H9 (cell line): ENCODE measurements at regions not wholly inside any gene's neighbourhood (a gene's known extent, or its start where the extent isn't known, plus 50 kb on each side); places are given as distances from the start of the nearest gene placed in this dataset.

Experiments used
- DNase-seq: peaks from one replicate; pipeline ENCODE4 v3.0.0-alpha.2; 2017
- H2AFZ ChIP-seq: one replicate; pipeline ENCODE4 v1.6.1; 2013; ENCODE audit warnings: mild to moderate bottlenecking, low read length, control low read depth, moderate library complexity
- H2AK5ac ChIP-seq: 2 replicates; pipeline ENCODE4 v1.6.1; 2013; ENCODE audit warnings: low read length, control low read depth, mixed read lengths; ENCODE audit not compliant: insufficient read length
- H2BK120ac ChIP-seq: one replicate; pipeline ENCODE4 v1.6.1; 2013; ENCODE audit warnings: low read depth, mild to moderate bottlenecking, low read length, control low read depth, inconsistent platforms; ENCODE audit not compliant: poor library complexity, severe bottlenecking
- H2BK12ac ChIP-seq: 2 replicates; pipeline ENCODE4 v1.6.1; 2013; ENCODE audit warnings: low read length, control low read depth, mixed read lengths, low read depth; ENCODE audit not compliant: insufficient read length
- H2BK15ac ChIP-seq: 2 replicates; pipeline ENCODE4 v1.6.1; 2013; ENCODE audit warnings: low read depth, low read length, control low read depth
- H2BK20ac ChIP-seq: one replicate; pipeline ENCODE4 v1.6.1; 2013; ENCODE audit warnings: low read depth, mild to moderate bottlenecking, low read length, control low read depth, inconsistent platforms; ENCODE audit not compliant: poor library complexity, severe bottlenecking
- H2BK5ac ChIP-seq: 2 replicates; pipeline ENCODE4 v1.6.1; 2013; ENCODE audit warnings: low read length, control low read depth, mixed read lengths; ENCODE audit not compliant: insufficient read length
- H3K14ac ChIP-seq: 2 replicates; pipeline ENCODE4 v1.6.1; 2013; ENCODE audit warnings: low read length, control low read depth; ENCODE audit not compliant: insufficient read depth
- H3K18ac ChIP-seq: 2 replicates; pipeline ENCODE4 v1.6.1; 2013; ENCODE audit warnings: low read depth, mild to moderate bottlenecking, mixed read lengths, low read length, control low read depth; ENCODE audit not compliant: insufficient read length
- H3K23ac ChIP-seq: 2 replicates; pipeline ENCODE4 v1.6.1; 2013; ENCODE audit warnings: low read length, control low read depth, mixed read lengths, low read depth; ENCODE audit not compliant: insufficient read length
- H3K23me2 ChIP-seq: 2 replicates; pipeline ENCODE4 v1.6.1; 2013; ENCODE audit warnings: low read depth, mild to moderate bottlenecking, mixed read lengths, low read length, control low read depth; ENCODE audit not compliant: insufficient read length, poor library complexity, severe bottlenecking
- H3K27ac ChIP-seq: 2 replicates; pipeline ENCODE4 v1.5.1; 2013; ENCODE audit warnings: low read length, control low read depth, mixed read lengths, low read depth; ENCODE audit not compliant: insufficient read length
- H3K27me3 ChIP-seq: 2 replicates; pipeline ENCODE4 v1.6.1; 2013; ENCODE audit warnings: low read length, control low read depth, inconsistent platforms; ENCODE audit not compliant: insufficient read depth
- H3K4ac ChIP-seq: 2 replicates; pipeline ENCODE4 v1.6.1; 2013; ENCODE audit warnings: low read depth, mild to moderate bottlenecking, control low read depth, inconsistent platforms, low read length, moderate library complexity
- H3K4me1 ChIP-seq: 2 replicates; pipeline ENCODE4 v1.6.1; 2013; ENCODE audit warnings: low read length, control low read depth, inconsistent platforms; ENCODE audit not compliant: insufficient read depth
- H3K4me2 ChIP-seq: 2 replicates; pipeline ENCODE4 v1.6.1; 2013; ENCODE audit warnings: low read length, control low read depth, mixed read lengths; ENCODE audit not compliant: insufficient read length, insufficient read depth
- H3K56ac ChIP-seq: 2 replicates; pipeline ENCODE4 v1.6.1; 2013; ENCODE audit warnings: low read depth, mild to moderate bottlenecking, mixed read lengths, low read length, control low read depth; ENCODE audit not compliant: insufficient read length
- H3K79me1 ChIP-seq: 2 replicates; pipeline ENCODE4 v1.6.1; 2013; ENCODE audit warnings: low read depth, mild to moderate bottlenecking, moderate library complexity, low read length, control low read depth, inconsistent platforms; ENCODE audit not compliant: insufficient read depth, poor library complexity, severe bottlenecking
- H3K79me2 ChIP-seq: 2 replicates; pipeline ENCODE4 v1.6.1; 2013; ENCODE audit warnings: low read length, control low read depth, inconsistent platforms; ENCODE audit not compliant: insufficient read depth
- H3K9ac ChIP-seq: 2 replicates; pipeline ENCODE4 v1.6.1; 2013; ENCODE audit warnings: low read length, control low read depth, mixed read lengths; ENCODE audit not compliant: insufficient read length; ENCODE audit errors: extremely low read depth
- H3K9me3 ChIP-seq: one replicate; pipeline ENCODE4 v1.6.1; 2013; ENCODE audit warnings: low read depth, low read length, inconsistent platforms; ENCODE audit not compliant: control insufficient read depth
- H3T11ph ChIP-seq: one replicate; pipeline ENCODE4 v1.6.1; 2013; ENCODE audit warnings: mild to moderate bottlenecking, low read length, control low read depth, inconsistent platforms
- H4K20me1 ChIP-seq: one replicate; pipeline ENCODE4 v1.6.1; 2013; ENCODE audit not compliant: control insufficient read depth, insufficient read length, insufficient read depth
- H4K5ac ChIP-seq: 2 replicates; pipeline ENCODE4 v1.6.1; 2013; ENCODE audit warnings: low read depth, mild to moderate bottlenecking, mixed read lengths, low read length, control low read depth; ENCODE audit not compliant: insufficient read length
- H4K8ac ChIP-seq: replicated peaks from 2 replicates; pipeline ENCODE4 v1.6.1; 2013; ENCODE audit warnings: low read length, control low read depth, mixed read lengths, low read depth; ENCODE audit not compliant: insufficient read length
- H4K91ac ChIP-seq: 2 replicates; pipeline ENCODE4 v1.6.1; 2013; ENCODE audit warnings: low read depth, mild to moderate bottlenecking, moderate library complexity, mixed read lengths, low read length, control low read depth; ENCODE audit not compliant: insufficient read length
- H3K27ac Mint-ChIP-seq, 3 experiments: 2 replicates in 2 of 3; 3 replicates in 1 of 3; pipeline ENCODE4 v1.8.0; 2020 to 2021; ENCODE audit warnings: mixed read lengths in 3 of 3, mild to moderate bottlenecking in 1 of 3, moderate library complexity in 1 of 3
- H3K27me3 Mint-ChIP-seq: 2 replicates; pipeline ENCODE4 v1.8.0; 2021; ENCODE audit warnings: low read depth, mild to moderate bottlenecking, moderate library complexity, mixed read lengths
- H3K36me3 Mint-ChIP-seq, 3 experiments: 2 replicates in 2 of 3; 3 replicates in 1 of 3; pipeline ENCODE4 v1.8.0; 2020 to 2021; ENCODE audit warnings: low read depth in 3 of 3, mixed read lengths in 3 of 3; ENCODE audit not compliant: insufficient read depth in 1 of 3
- H3K4me1 Mint-ChIP-seq, 2 experiments: 2 replicates each; pipeline ENCODE4 v1.8.0; 2020; ENCODE audit warnings: mixed read lengths in 2 of 2
- H3K4me3 Mint-ChIP-seq, 2 experiments: 2 replicates in 1 of 2; 3 replicates in 1 of 2; pipeline ENCODE4 v1.8.0; 2020 to 2021; ENCODE audit warnings: mild to moderate bottlenecking in 2 of 2, mixed read lengths in 2 of 2, moderate library complexity in 1 of 2
- H3K9me3 Mint-ChIP-seq, 2 experiments: 2 replicates in 1 of 2; 3 replicates in 1 of 2; pipeline ENCODE4 v1.8.0; 2020; ENCODE audit warnings: mild to moderate bottlenecking in 2 of 2, mixed read lengths in 2 of 2, moderate library complexity in 1 of 2
- WGBS: extraction: QIAGEN DNeasy Blood & Tissue Kit; methylation state at CpG from one replicate; pipeline ENCODE4 v1.1.7; 2013; ENCODE audit warnings: missing lambda C conversion rate, low lambda C conversion rate, mixed read lengths; ENCODE audit not compliant: insufficient read length; ENCODE audit errors: extremely low coverage; 5-methylcytosine and 5-hydroxymethylcytosine counted together
- TF ChIP-seq, protein P1 (sequence below): fragments of 200-600 bp; sonication (generic); conservative IDR thresholded peaks from 3 replicates; pipeline ENCODE4 v1.8.0; 2021; ENCODE audit warnings: antibody characterized with exemption, mild to moderate bottlenecking

DNA sequence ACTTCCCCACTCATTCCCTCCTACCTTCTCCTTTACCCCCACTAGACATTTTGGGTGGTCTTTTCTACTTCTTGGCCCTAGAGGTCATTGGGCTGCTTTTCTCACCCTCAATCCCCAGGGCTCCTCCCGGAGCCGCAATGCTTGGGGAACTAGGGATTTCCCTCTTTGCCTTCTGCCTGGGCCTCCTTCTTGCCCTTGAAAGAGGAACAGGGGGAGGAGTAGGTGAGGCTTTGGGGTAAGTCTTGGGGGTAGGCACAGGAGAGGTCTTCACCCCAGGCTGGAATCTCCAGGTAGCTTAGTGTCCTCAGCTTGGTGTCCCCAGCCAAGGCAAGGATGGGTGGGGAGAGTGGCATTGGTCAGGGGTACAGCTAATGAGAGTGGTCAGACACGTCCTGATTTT lies 56.2 kb upstream of the EPS8L3 start:
- no peaks in the 10 kb centered on the region for H3K23me2 ChIP-seq
- no peak overlapping the region for H2AFZ ChIP-seq
- H3K4me2 ChIP-seq: no peak overlapping the region
- no peak overlapping the region for H4K5ac ChIP-seq
- no peaks in the 10 kb centered on the region for H4K20me1 ChIP-seq
- H3K9ac ChIP-seq: no peak overlapping the region
- no peaks in the 10 kb centered on the region for H3K9me3 ChIP-seq
- no peaks in the 10 kb centered on the region for H3K4me1 ChIP-seq
- H3K14ac ChIP-seq: no peak overlapping the region
- H3K18ac ChIP-seq: no peak overlapping the region
- H2BK120ac ChIP-seq: no peak overlapping the region
- H3K79me1 ChIP-seq: no peaks in the 10 kb centered on the region
- no peak overlapping the region for H4K91ac ChIP-seq
- no peak overlapping the region for H2BK15ac ChIP-seq
- no peak overlapping the region for H2BK20ac ChIP-seq
- no peak overlapping the region for H2AK5ac ChIP-seq
- Mint-ChIP-seq H3K4me1 (peaks cover 8 to 16% of the 10 kb centered on the region in 2 experiments), H3K9me3 (peaks cover 8 to 14% of the 10 kb centered on the region in 2 experiments), H3K27me3 (no peaks in the 10 kb centered on the region; the same call in 1 of the 2 replicates), H3K36me3 (peaks cover 3 to 7% (median 4%) of the 10 kb centered on the region in 3 experiments; a peak in 6 of 7 replicates), H3K27ac (no peak overlapping the region), H3K4me3 (no peak overlapping the region)
- peak; percentile 9 for DNase-seq
- no peak overlapping the region for H2BK5ac ChIP-seq
- H3T11ph ChIP-seq: no peak overlapping the region
- no peak overlapping the region for H4K8ac ChIP-seq
- no peaks in the 10 kb centered on the region for H3K27me3 ChIP-seq
- no CpG with 5 or more reads among the region's 3 CpGs for WGBS
- no peak overlapping the region for H2BK12ac ChIP-seq
- TF ChIP-seq, protein P1, sequence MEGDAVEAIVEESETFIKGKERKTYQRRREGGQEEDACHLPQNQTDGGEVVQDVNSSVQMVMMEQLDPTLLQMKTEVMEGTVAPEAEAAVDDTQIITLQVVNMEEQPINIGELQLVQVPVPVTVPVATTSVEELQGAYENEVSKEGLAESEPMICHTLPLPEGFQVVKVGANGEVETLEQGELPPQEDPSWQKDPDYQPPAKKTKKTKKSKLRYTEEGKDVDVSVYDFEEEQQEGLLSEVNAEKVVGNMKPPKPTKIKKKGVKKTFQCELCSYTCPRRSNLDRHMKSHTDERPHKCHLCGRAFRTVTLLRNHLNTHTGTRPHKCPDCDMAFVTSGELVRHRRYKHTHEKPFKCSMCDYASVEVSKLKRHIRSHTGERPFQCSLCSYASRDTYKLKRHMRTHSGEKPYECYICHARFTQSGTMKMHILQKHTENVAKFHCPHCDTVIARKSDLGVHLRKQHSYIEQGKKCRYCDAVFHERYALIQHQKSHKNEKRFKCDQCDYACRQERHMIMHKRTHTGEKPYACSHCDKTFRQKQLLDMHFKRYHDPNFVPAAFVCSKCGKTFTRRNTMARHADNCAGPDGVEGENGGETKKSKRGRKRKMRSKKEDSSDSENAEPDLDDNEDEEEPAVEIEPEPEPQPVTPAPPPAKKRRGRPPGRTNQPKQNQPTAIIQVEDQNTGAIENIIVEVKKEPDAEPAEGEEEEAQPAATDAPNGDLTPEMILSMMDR: no peak
- no peak overlapping the region for H3K56ac ChIP-seq
- H3K27ac ChIP-seq: no peak overlapping the region
- H3K23ac ChIP-seq: no peak overlapping the region
- H3K79me2 ChIP-seq: no peaks in the 10 kb centered on the region
- no peak overlapping the region for H3K4ac ChIP-seq
